NCI-H1930 (cell line): ENCODE measurements at regions not wholly inside any gene's neighbourhood (a gene's known extent, or its start where the extent isn't known, plus 50 kb on each side); places are given as distances from the start of the nearest gene placed in this dataset.

Experiments
- DNase-seq, 2 experiments: peaks; one replicate each; lab custom pipeline; 2025; lab: John Stamatoyannopoulos, UW

GRCh38 chr2:21501376-21502027 lies 377.7 kb downstream of the TDRD15 start:
- DNase-seq = no peak

GRCh38 chr2:21515903-21516302 lies 392.1 kb downstream of the TDRD15 start:
- DNase-seq = peak in 1 of 2 experiments; percentile 14

GRCh38 chr2:21519412-21519811 lies 395.6 kb downstream of the TDRD15 start:
- no peak for DNase-seq

GRCh38 chr2:21519821-21520220 lies 396.1 kb downstream of the TDRD15 start:
- no peak for DNase-seq

GRCh38 chr2:21535826-21536225 lies 412.1 kb downstream of the TDRD15 start:
- no peak for DNase-seq

GRCh38 chr2:21539685-21540084 lies 415.9 kb downstream of the TDRD15 start:
- DNase-seq = no peak

- no peak for DNase-seq
Observed at GRCh38 chr2:21543630-21544029, 419.9 kb downstream of the TDRD15 start.

GRCh38 chr2:21544392-21544791 lies 420.6 kb downstream of the TDRD15 start:
- no peak for DNase-seq

GRCh38 chr2:21552981-21553380 lies 429.2 kb downstream of the TDRD15 start:
- DNase-seq = no peak

GRCh38 chr2:21559351-21559750 lies 435.6 kb downstream of the TDRD15 start:
- DNase-seq = no peak

GRCh38 chr2:21561965-21562364 lies 438.2 kb downstream of the TDRD15 start:
- DNase-seq = no peak

GRCh38 chr2:21567395-21567794 lies 443.6 kb downstream of the TDRD15 start:
- no peak for DNase-seq

GRCh38 chr2:21571686-21572085 lies 447.9 kb downstream of the TDRD15 start:
- DNase-seq = no peak

GRCh38 chr2:21580391-21580790 lies 456.6 kb downstream of the TDRD15 start:
- DNase-seq = no peak

- DNase-seq = no peak
Observed at GRCh38 chr2:21585881-21586280, 462.1 kb downstream of the TDRD15 start.

GRCh38 chr2:21590026-21590690 lies 466.4 kb downstream of the TDRD15 start:
- DNase-seq = no peak

GRCh38 chr2:21591926-21592325 lies 468.2 kb downstream of the TDRD15 start:
- no peak for DNase-seq

GRCh38 chr2:21599417-21599816 lies 475.6 kb downstream of the TDRD15 start:
- no peak for DNase-seq

- DNase-seq = no peak
Observed at GRCh38 chr2:21602789-21603188, 479.0 kb downstream of the TDRD15 start.

GRCh38 chr2:21607572-21607971 lies 483.8 kb downstream of the TDRD15 start:
- no peak for DNase-seq

GRCh38 chr2:21610304-21610703 lies 486.5 kb downstream of the TDRD15 start:
- no peak for DNase-seq

GRCh38 chr2:21617885-21618434 lies 494.2 kb downstream of the TDRD15 start:
- no peak for DNase-seq

- DNase-seq = no peak
Observed at GRCh38 chr2:21620771-21621170, 497.0 kb downstream of the TDRD15 start.

GRCh38 chr2:21627938-21628337 lies 504.2 kb downstream of the TDRD15 start:
- DNase-seq = no peak
